ENCODE measurements at regions not wholly inside any gene's neighbourhood (a gene's known extent, or its start where the extent isn't known, plus 50 kb on each side); places are given as distances from the start of the nearest gene placed in this dataset.

DNA sequence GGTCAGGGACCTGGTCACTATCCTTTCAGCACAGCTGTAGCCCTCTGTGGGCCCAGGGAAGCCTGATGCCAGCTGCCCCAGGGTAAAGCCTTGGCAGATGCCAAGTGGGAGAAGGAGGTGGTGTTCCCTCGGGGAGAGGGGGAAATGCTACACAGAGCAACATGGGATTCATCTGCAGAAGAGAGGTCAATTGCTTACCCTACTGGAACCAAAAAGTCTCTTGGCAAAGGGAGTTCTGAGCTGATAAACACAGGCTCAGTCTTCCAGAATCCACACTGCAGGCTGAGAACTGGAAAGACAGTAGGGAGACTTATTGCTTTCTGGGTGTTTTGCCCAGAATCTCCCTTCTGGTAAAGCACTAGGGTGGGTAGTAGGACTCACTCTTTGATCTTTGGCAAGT, 100.1 kb upstream of the NEO1 start:
- Histone ChIP-seq H2AFZ (ENCODE audit: low read length) (no peak overlapping the region), H3K79me2 (ENCODE audit: insufficient read depth, low read length) (no peaks in the 10 kb centered on the region)

More for the DNA sequence above, 100.1 kb upstream of the NEO1 start:
- Histone ChIP-seq H4K5ac (ENCODE audit: insufficient read length, low read depth, low read length) (no peak overlapping the region), H3K23me2 (ENCODE audit: insufficient read length, low read depth, low read length, poor library complexity, severe bottlenecking) (no peaks in the 10 kb centered on the region), H3K79me1 (ENCODE audit: insufficient read depth, low read depth, low read length, poor library complexity, severe bottlenecking) (no peaks in the 10 kb centered on the region), H3K56ac (ENCODE audit: insufficient read length, low read depth, low read length) (no peak overlapping the region), H3K9me3 (ENCODE audit: control insufficient read depth, low read depth, low read length) (no peaks in the 10 kb centered on the region), H3K14ac (ENCODE audit: insufficient read depth, low read length) (no peak overlapping the region), H3K27me3 (ENCODE audit: insufficient read depth, low read length) (no peaks in the 10 kb centered on the region), H3K23ac (ENCODE audit: insufficient read length, low read depth, low read length) (no peak overlapping the region), H2BK5ac (ENCODE audit: insufficient read length, low read length) (no peak overlapping the region), H2AK5ac (ENCODE audit: insufficient read length, low read length) (no peak overlapping the region), H2BK20ac (ENCODE audit: low read depth, low read length, poor library complexity, severe bottlenecking) (no peak overlapping the region), H3K18ac (ENCODE audit: insufficient read length, low read depth, low read length) (no peak overlapping the region), H2BK12ac (ENCODE audit: insufficient read length, low read depth, low read length) (no peak overlapping the region), H4K20me1 (ENCODE audit: control insufficient read depth, insufficient read depth, insufficient read length) (no peaks in the 10 kb centered on the region), H4K8ac (replicated peaks; ENCODE audit: insufficient read length, low read depth, low read length) (no peak overlapping the region), H2BK120ac (ENCODE audit: low read depth, low read length, poor library complexity, severe bottlenecking) (no peak overlapping the region), H3K4ac (ENCODE audit: low read depth, low read length) (no peak overlapping the region), H3K27ac (ENCODE audit: insufficient read length, low read depth, low read length) (no peak overlapping the region), H2BK15ac (ENCODE audit: low read depth, low read length) (no peak overlapping the region), H3K4me1 (ENCODE audit: insufficient read depth, low read length) (0 out of 2 replicates have a peak, but pooled peaks cover 2% of the 10 kb centered on the region), H3T11ph (ENCODE audit: low read length) (no peak overlapping the region), H3K9ac (ENCODE audit: extremely low read depth, insufficient read length, low read length) (no peak overlapping the region), H4K91ac (ENCODE audit: insufficient read length, low read depth, low read length) (no peak overlapping the region), H3K4me2 (ENCODE audit: insufficient read depth, insufficient read length, low read length) (no peak overlapping the region)
- H3K27me3 Mint-ChIP-seq (ENCODE audit: low read depth) = no peaks in the 10 kb centered on the region; the same call in 1 of the 2 replicates
- WGBS (ENCODE audit: extremely low coverage, insufficient read length, low lambda C conversion rate) = no CpG with 5 or more reads among the region's 1 CpG
- H3K9me3 Mint-ChIP-seq = peaks cover 0 to 2% of the 10 kb centered on the region in 2 experiments; a peak in 1 of 5 replicates
- no peaks in the 10 kb centered on the region; a peak in 1 of 7 replicates for H3K36me3 Mint-ChIP-seq (ENCODE audit: insufficient read depth in 1 of 3, low read depth in 3 of 3)
- peaks cover 7 to 8% of the 10 kb centered on the region in 2 experiments for H3K4me1 Mint-ChIP-seq
- H3K27ac Mint-ChIP-seq = no peak overlapping the region; a peak in 1 of 7 replicates
- no peak for DNase-seq
- no peak overlapping the region for H3K4me3 Mint-ChIP-seq
- TF ChIP-seq, protein P1, sequence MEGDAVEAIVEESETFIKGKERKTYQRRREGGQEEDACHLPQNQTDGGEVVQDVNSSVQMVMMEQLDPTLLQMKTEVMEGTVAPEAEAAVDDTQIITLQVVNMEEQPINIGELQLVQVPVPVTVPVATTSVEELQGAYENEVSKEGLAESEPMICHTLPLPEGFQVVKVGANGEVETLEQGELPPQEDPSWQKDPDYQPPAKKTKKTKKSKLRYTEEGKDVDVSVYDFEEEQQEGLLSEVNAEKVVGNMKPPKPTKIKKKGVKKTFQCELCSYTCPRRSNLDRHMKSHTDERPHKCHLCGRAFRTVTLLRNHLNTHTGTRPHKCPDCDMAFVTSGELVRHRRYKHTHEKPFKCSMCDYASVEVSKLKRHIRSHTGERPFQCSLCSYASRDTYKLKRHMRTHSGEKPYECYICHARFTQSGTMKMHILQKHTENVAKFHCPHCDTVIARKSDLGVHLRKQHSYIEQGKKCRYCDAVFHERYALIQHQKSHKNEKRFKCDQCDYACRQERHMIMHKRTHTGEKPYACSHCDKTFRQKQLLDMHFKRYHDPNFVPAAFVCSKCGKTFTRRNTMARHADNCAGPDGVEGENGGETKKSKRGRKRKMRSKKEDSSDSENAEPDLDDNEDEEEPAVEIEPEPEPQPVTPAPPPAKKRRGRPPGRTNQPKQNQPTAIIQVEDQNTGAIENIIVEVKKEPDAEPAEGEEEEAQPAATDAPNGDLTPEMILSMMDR (conservative IDR thresholded peaks at IDR 0.05) = no peak
